K562 (cell line): ENCODE measurements at regions not wholly inside any gene's neighbourhood (a gene's known extent, or its start where the extent isn't known, plus 50 kb on each side); places are given as distances from the start of the nearest gene placed in this dataset.

Experiments
- ATAC-seq: fragments of 200-7000 bp; cut with Tn5 transposase; 3 replicates; pipeline ENCODE4 v1.9.1; 2020; ENCODE audit warnings: moderate library complexity
- BruUV-seq: library from RNA; stranded (reverse); fragments of 400-500 nt; replicated peaks from 2 replicates; lab custom pipeline; 2021; lab: Mats Ljungman, UMichigan
- CTCF ChIA-PET: fragments of 300-600 bp; formaldehyde crosslinking; extraction: SDS; loops from one replicate; lab custom pipeline; 2021; ENCODE audit warnings: low intra/inter-chr PET ratio; lab: Yijun Ruan, JAX
- POLR2A ChIA-PET: fragments of 300-600, 350-650 bp; sonication (Branson Sonifier 250); formaldehyde crosslinking; extraction: SDS; loops from one replicate; lab custom pipeline; 2021; ENCODE audit warnings: antibody characterized with exemption, inconsistent platforms; lab: Yijun Ruan, JAX
- DNase-seq, 4 experiments: peaks; one replicate each; pipeline versions ENCODE4 v3.0.0 to v3.0.0-alpha.2; 2011 to 2018; ENCODE audit warnings: low spot score in 3 of 4, mixed read lengths in 3 of 4; ENCODE audit errors: extremely low read depth in 1 of 4
- FAIRE-seq: peaks from 2 replicates; lab custom pipeline; 2011; peaks lifted over from hg19 to GRCh38; lab: Jason Lieb, UNC
- H2AFZ ChIP-seq: 2 replicates; pipeline ENCODE4 v1.6.0; 2011; ENCODE audit warnings: low read depth, low read length, control low read depth, inconsistent platforms
- H3K27ac ChIP-seq: fragments of 200-600 bp; 3 replicates; pipeline ENCODE4 v1.8.0; 2011; ENCODE audit warnings: low read depth, mild to moderate bottlenecking, control low read depth, inconsistent platforms, low read length, moderate library complexity, mixed read lengths; ENCODE audit errors: extremely low read depth
- H3K27me3 ChIP-seq, 2 experiments: fragments of 300-600 bp in 1 of 2; 2 replicates in 1 of 2; 3 replicates in 1 of 2; pipeline versions ENCODE4 v1.6.0 to v1.8.0; 2011; ENCODE audit warnings: inconsistent platforms in 2 of 2, low read length in 2 of 2, mild to moderate bottlenecking in 1 of 2, mixed read lengths in 1 of 2, moderate library complexity in 1 of 2; ENCODE audit not compliant: control insufficient read depth in 2 of 2, insufficient read depth in 2 of 2
- H3K36me3 ChIP-seq: fragments of 300-600 bp; 3 replicates; pipeline ENCODE4 v1.8.0; 2011; ENCODE audit warnings: mild to moderate bottlenecking, low read length, inconsistent platforms; ENCODE audit not compliant: control insufficient read depth, insufficient read depth
- H3K4me1 ChIP-seq, 2 experiments: fragments of 200-600 bp in 1 of 2; replicated peaks in 1 of 2; 2 replicates in 1 of 2; 3 replicates in 1 of 2; pipeline versions ENCODE4 v1.5.1 to v1.8.0; 2011; ENCODE audit warnings: inconsistent platforms in 2 of 2, low read length in 2 of 2, mild to moderate bottlenecking in 1 of 2, mixed read lengths in 1 of 2, moderate library complexity in 1 of 2; ENCODE audit not compliant: control insufficient read depth in 2 of 2, insufficient read depth in 2 of 2
- H3K4me2 ChIP-seq: 2 replicates; pipeline ENCODE4 v1.6.1; 2011; ENCODE audit warnings: low read length, control low read depth, inconsistent platforms, mixed read lengths; ENCODE audit not compliant: insufficient read depth
- H3K4me3 ChIP-seq: fragments of 200-600 bp; sonication (generic), shearing (Covaris generic); 2 replicates; pipeline ENCODE4 v1.5.1; 2016; ENCODE audit warnings: control low read depth, inconsistent platforms
- H3K79me2 ChIP-seq: fragments of 200-600 bp; 3 replicates; pipeline ENCODE4 v1.8.0; 2011; ENCODE audit warnings: low read length, inconsistent platforms; ENCODE audit not compliant: control insufficient read depth, insufficient read depth
- H3K9ac ChIP-seq, 2 experiments: 2 replicates each; pipeline versions ENCODE4 v1.6.0 to v1.6.1; 2011; ENCODE audit warnings: low read depth in 2 of 2, low read length in 2 of 2, control low read depth in 1 of 2, inconsistent platforms in 1 of 2, mild to moderate bottlenecking in 1 of 2, mixed read lengths in 1 of 2; ENCODE audit not compliant: insufficient read depth in 1 of 2
- H3K9me1 ChIP-seq: one replicate; pipeline ENCODE4 v1.6.0; 2011; ENCODE audit warnings: inconsistent platforms, mild to moderate bottlenecking, low read length, moderate library complexity; ENCODE audit not compliant: control insufficient read depth, insufficient read depth
- H3K9me3 ChIP-seq: replicated peaks from 2 replicates; pipeline ENCODE4 v1.5.1; 2011; ENCODE audit warnings: low read depth, low read length, inconsistent platforms; ENCODE audit not compliant: control insufficient read depth, insufficient read depth
- H4K20me1 ChIP-seq: replicated peaks from 2 replicates; pipeline ENCODE4 v1.6.1; 2011; ENCODE audit warnings: low read length, inconsistent platforms, mixed read lengths; ENCODE audit not compliant: control insufficient read depth, insufficient read depth
- ARID4B ChIP-seq: sonication (generic); formaldehyde crosslinking; IDR thresholded peaks from 2 replicates; pipeline ENCODE4 v1.8.0; 2022; ENCODE audit warnings: mild to moderate bottlenecking, missing genetic modification reagents
- CXXC5 ChIP-seq: fragments of 250-450 bp; sonication (Bioruptor Pico); IDR thresholded peaks from 2 replicates; pipeline ENCODE4 v1.8.0; 2022; ENCODE audit warnings: inconsistent platforms, mild to moderate bottlenecking, moderate library complexity
- E2F5 ChIP-seq: sonication (generic); formaldehyde crosslinking; IDR thresholded peaks from 2 replicates; pipeline ENCODE4 v1.8.0; 2022; ENCODE audit warnings: mild to moderate bottlenecking, missing genetic modification reagents
- E2F6 ChIP-seq, 2 experiments: IDR thresholded peaks; 2 replicates each; pipeline ENCODE4 v1.6.1; 2011; ENCODE audit warnings: borderline replicate concordance in 1 of 2, control low read depth in 1 of 2, low read depth in 1 of 2, low read length in 1 of 2, mild to moderate bottlenecking in 1 of 2, mixed read lengths in 1 of 2, moderate library complexity in 1 of 2; ENCODE audit not compliant: insufficient read depth in 1 of 2, insufficient read length in 1 of 2, poor library complexity in 1 of 2, severe bottlenecking in 1 of 2; ENCODE audit errors: extremely low read depth in 1 of 2
- GABPA ChIP-seq: fragments of 200-800 bp; sonication (Bioruptor generic); conservative IDR thresholded peaks from 2 replicates; pipeline ENCODE4 v1.6.1; 2016; ENCODE audit warnings: low read depth, missing genetic modification characterization, missing compliant biosample characterization
- NUFIP1 ChIP-seq: fragments of 450-650 bp; IDR thresholded peaks from 2 replicates; pipeline ENCODE4 v1.6.1; 2018; ENCODE audit not compliant: partially characterized antibody
- PHF21A ChIP-seq: fragments of 450-650 bp; IDR thresholded peaks from 2 replicates; pipeline ENCODE4 v1.6.1; 2017; ENCODE audit warnings: low read depth, borderline replicate concordance
- ZBTB2 ChIP-seq: fragments of 450-650 bp; IDR thresholded peaks from 2 replicates; pipeline ENCODE4 v1.6.1; 2016; ENCODE audit warnings: antibody characterized with exemption
- ZNF695 ChIP-seq: fragments of 450-650 bp; formaldehyde crosslinking; IDR thresholded peaks from 2 replicates; pipeline ENCODE4 v1.4.0; 2020; ENCODE audit warnings: mild to moderate bottlenecking, moderate library complexity
- ZNF696 ChIP-seq: fragments of 250-450 bp; sonication (Bioruptor Pico); conservative IDR thresholded peaks from 2 replicates; pipeline ENCODE4 v1.4.0; 2020; ENCODE audit warnings: mild to moderate bottlenecking, moderate library complexity
- ZNF740 ChIP-seq, 3 experiments: fragments of 200-800 bp in 1 of 3; sonication (Bioruptor generic) in 1 of 3; sonication (generic) in 1 of 3; formaldehyde crosslinking in 1 of 3; IDR thresholded peaks; 2 replicates each; pipeline versions ENCODE4 v1.6.1 to v1.8.0; 2016 to 2022; ENCODE audit warnings: mild to moderate bottlenecking in 2 of 3, missing compliant biosample characterization in 2 of 3, missing genetic modification characterization in 2 of 3, missing genetic modification reagents in 1 of 3
- WGBS: fragments of 100-300 bp; shearing (Covaris generic); methylation state at CpG from one replicate; pipeline ENCODE4 v1.1.6; 2016; ENCODE audit warnings: low coverage, mixed read lengths; ENCODE audit not compliant: insufficient coverage; ENCODE audit errors: missing lambda C conversion rate; 5-methylcytosine and 5-hydroxymethylcytosine counted together
- in situ Hi-C: fragments of 300-500 bp; cut with MboI; formaldehyde crosslinking; loops from 4 replicates; pipeline ENCODE4 v1.15.0; 2018; ENCODE audit warnings: inconsistent platforms, mixed read lengths
- intact Hi-C: fragments of 100-400 bp; cut with micrococcal nuclease; formaldehyde crosslinking; loops from 2 replicates; pipeline ENCODE4 v1.14.2; 2022

- H3K4me2 ChIP-seq: no peak overlapping the region
- BruUV-seq: no TSS peak
- peaks cover 6 to 8% of the 10 kb centered on the region in 2 experiments; a peak in 3 of 5 replicates for H3K4me1 ChIP-seq
- H3K9ac ChIP-seq: no peak overlapping the region
- H4K20me1 ChIP-seq: no peaks in the 10 kb centered on the region
- H2AFZ ChIP-seq: no peak overlapping the region
- DNase-seq (no peak), FAIRE-seq (no peak), ATAC-seq (no peak)
- no peaks in the 10 kb centered on the region for H3K79me2 ChIP-seq
- in situ Hi-C loops (no loop called here), intact Hi-C loops (loop anchor here (10.0 kb wide), 1 partner anchor 122 kb away; no protein-coding TSS in a partner anchor)
- H3K27me3 ChIP-seq: peaks cover 47 to 61% of the 10 kb centered on the region in 2 experiments
- POLR2A ChIA-PET: interaction anchor here (1.1 kb wide), 1 partner anchor 9 kb away, joined by 6 read pairs; no protein-coding TSS in a partner anchor
- no peak overlapping the region for H3K27ac ChIP-seq
- 14% methylated on average over 10 of the region's 10 CpGs for WGBS
- H3K36me3 ChIP-seq: no peaks in the 10 kb centered on the region
- CTCF ChIA-PET: no interaction called here
- no peak overlapping the region for H3K4me3 ChIP-seq
- H3K9me3 ChIP-seq: no peaks in the 10 kb centered on the region
- no peaks in the 10 kb centered on the region for H3K9me1 ChIP-seq
- TF ChIP-seq ARID4B (CRISPR knock-in tag): no peak
- no peak for TF ChIP-seq NUFIP1
- no peak for TF ChIP-seq ZNF740 (CRISPR knock-in tag; IDR thresholded peaks at IDR 0.05)
- TF ChIP-seq ZNF740 (tag; IDR thresholded peaks at IDR 0.05): no peak
- no peak for TF ChIP-seq GABPA (tag)
- no peak for TF ChIP-seq ZBTB2
- no peak for TF ChIP-seq ZNF696 (CRISPR knock-in tag)
- TF ChIP-seq ZNF695 (CRISPR knock-in tag): no peak
- no peak for TF ChIP-seq CXXC5 (CRISPR knock-in tag)
- no peak for TF ChIP-seq E2F6 (IDR thresholded peaks at IDR 0.05; ENCODE audit: borderline replicate concordance in 1 of 2, extremely low read depth in 1 of 2, insufficient read depth in 1 of 2, insufficient read length in 1 of 2, low read depth in 1 of 2, low read length in 1 of 2, poor library complexity in 1 of 2, severe bottlenecking in 1 of 2)
- no peak for TF ChIP-seq E2F5 (CRISPR knock-in tag)
- TF ChIP-seq PHF21A: no peak
These were observed 78.5 kb upstream of the DLG1 start for GRCh38 chr3:197376735-197377555.
